NCI-H446 treated with DMSO at 0.1 percent for 48 hours (cell line): ENCODE measurements at regions not wholly inside any gene's neighbourhood (a gene's known extent, or its start where the extent isn't known, plus 50 kb on each side); places are given as distances from the start of the nearest gene placed in this dataset.

ENCODE experiments used
- DNase-seq: peaks from one replicate; lab custom pipeline; 2025; lab: John Stamatoyannopoulos, UW

DNA sequence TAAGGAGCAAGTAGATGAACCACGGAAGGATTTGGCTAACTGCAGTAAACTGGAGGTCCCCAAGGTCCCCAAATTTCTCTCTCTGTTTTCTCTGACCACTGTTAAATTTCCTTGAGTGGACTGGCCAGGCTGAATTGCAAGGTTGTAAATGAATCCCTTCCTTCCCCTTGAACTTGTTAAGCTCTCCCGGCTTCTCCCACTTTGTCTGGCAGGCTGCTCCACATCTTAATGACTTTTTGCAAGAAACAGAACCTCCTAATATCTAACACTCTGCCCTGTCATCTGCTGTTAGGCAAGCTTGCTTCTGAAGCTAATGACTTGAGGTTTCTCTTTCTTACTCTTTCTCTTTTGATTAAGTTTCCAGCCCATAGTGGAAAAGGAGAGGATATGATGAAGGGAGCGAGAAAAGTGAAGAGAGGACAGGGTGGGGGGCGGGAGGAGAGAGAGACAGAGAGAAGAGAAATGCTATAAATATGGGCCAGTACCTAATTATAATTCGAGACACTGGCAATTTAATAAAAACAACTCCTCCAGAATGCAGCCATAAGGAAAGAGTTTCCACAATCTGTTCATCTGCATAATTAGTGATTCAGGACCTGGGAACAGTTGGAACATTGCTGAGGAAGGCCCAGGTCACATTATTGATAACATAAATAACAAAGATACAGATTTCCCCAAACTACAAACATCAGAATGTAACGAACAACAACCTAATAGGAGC lies 437.3 kb upstream of the MPDZ start:
- DNase-seq: peak; percentile 89

DNA sequence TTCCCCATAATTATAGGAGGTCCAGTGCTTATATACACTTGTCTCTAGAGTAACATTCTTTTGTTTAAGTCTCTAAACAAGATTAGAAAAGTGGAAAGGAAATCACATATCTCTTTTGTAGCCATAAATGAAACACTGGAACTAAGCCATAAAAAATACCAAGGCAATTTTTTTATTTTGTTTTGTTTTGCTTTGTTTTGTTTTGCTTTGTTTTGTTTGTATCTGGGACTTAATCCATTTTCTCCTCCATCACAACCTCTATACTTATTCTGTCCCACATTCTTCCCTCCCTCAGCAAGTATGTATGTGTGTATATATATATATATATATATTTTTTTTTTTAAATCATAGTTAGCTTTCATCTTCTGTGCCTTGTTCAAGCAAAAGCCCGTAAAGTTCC lies 436.6 kb upstream of the MPDZ start:
- DNase-seq: no peak

DNA sequence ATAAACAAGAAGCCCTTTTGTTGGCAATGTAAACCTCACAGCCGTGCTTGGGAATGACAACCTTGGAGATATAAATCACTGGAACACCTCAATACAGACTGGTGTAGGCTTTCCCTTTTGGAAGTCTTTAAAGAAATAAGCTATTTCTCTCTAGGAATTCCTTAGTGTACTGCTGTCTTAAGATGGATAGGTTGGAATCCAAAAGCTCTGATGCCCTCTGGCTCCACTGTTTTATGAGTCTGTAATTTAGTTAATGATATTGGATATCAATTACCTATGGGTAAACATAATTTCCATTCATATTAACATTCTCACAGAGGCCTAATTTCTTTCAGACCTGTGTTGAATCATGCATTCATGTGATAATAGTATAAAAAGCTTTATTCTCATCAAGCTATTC lies 435.9 kb upstream of the MPDZ start:
- DNase-seq: no peak

DNA sequence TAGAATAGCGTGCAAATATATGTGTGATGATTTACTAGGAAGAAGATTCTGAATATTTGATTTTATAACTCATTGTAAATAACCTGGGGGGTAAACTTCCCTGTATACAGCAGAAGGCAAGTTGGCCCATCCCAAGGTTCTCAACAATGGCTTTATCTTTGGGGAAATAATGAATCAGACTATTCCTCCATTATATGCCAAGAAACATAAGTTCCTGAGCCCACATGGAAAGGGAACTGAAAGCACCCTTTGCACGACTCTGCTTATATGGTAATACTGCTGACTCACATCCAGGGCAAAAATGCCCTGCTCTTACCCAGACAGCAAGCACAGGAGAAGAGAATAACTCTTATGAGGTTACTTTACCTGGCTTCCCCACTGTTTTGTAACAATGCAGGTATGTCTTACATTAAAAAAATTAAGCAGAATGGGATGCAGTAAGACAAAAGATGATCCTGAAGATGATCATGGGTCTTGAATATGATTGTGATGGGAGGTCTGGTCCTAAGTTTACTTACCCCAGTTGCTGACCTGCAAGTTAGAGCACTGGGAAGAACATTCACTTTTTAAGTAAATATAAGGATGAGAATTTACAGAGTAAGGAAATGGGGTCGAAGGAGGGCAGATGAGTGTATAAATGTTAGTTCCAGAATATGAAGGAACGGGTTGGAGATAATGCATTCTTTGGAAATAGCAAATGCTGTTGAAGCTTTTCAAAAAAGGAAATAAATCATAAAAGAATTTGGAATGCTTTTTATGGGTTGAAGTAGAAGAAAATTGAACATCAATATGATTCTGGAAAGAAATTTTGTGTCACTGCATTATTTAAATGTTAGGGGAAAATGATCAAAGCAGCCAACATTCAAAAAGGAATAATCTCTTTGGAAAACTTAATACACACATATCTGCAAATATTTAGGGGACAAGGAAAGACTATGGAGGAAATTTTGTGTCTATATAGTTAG lies 428.4 kb upstream of the MPDZ start:
- no peak for DNase-seq

DNA sequence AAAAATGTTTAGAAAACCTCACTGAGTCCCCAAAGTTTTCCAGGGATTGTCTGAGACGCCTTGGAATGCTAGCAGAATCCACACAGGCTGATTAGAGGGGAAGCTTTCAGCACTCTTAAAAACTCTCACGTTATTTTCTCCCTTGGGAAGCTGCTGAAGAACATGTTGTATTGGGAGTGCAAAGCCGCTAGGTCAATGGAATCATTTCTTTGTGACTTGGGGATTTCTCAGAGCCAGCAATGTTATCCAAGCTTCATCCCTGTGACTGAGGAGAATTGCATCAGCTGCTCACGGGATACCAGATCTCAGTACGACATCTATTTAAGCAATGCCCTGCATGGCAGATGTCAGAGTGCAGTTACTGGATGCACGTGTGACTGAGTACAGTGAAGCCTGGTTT lies 426.4 kb upstream of the MPDZ start:
- no peak for DNase-seq

DNA sequence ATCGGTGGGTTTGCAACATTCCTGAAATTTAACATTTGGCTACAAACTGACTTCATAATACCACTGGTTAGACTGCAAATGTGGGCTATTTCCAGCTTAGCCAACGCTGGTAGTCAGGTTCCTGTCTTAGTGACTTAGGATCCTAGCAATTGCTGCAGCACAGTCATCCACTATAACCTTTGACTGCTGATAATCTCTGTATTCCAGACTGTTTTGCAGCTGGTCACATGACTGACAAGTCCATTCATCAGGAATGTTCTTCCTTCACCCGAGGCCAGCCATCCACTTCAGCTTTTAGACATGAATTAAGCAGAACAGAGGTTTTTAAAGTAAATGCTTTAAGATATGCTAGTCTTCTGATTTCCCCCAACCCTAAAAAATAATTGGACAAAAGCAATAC lies 425.9 kb upstream of the MPDZ start:
- DNase-seq: no peak

DNA sequence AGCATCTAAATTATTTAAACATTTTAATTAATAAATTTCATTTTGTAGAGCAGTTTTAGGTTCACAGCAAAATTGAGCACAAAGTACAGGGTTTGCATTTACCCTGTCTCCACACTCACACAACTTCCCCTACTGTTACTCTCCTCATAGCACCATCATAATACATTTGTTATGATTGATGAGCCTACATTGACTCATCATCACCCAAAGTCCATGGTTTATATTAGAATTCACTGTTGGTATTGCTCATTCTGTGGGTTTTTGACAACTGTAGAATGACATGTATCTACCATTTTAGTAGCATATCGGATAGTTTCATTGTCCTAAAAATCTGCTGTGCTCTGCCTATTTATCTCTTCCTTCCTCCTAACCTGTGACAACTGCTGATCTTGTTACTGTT lies 411.1 kb upstream of the MPDZ start:
- DNase-seq: no peak

DNA sequence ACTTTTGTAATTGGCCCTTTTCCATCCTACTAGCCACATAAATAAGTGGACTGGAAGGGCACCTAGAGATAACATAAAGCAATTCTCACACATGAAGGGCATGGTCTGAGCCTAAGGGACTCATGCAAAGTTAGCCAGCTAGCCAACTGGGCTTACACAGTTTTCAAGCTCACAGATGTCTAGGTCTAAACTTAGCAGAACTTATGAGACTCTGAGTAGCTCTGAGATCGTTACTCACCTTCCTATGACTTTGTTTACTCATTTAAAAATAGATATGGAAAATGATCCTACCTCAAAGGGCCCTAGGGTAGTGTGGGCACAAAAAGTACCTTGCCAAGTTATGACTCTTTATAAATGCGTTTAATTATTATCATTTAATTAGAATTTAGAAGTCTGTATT lies 410.4 kb upstream of the MPDZ start:
- no peak for DNase-seq

DNA sequence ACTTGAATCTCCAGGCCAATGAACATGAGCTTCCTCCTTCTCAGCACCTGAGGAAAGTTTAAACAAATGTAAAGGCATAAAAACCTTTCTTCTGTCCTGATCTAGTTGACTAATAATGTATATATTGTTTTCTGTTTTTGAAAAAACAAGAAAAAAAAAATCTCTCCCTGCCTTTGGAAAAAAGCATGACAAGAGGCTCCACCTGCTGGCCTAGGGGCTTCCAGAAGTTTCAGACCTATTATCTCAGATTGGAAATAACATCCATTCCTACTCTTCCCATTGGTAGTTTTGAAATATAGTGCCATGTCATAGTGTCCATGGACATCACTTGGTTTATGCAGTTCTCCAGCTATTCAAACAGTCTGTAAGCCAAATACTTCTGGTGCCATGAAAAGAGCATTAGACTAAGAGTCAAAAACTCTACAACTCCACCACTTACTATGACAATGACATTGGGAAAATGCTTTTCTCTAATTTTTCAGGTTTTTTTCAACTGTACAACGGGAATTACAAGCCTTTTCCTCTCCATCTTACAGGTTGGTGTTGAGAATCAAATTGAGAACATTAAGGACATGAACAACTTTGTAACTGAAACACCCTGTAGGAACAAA lies 409.6 kb upstream of the MPDZ start:
- peak; percentile 98 for DNase-seq

DNA sequence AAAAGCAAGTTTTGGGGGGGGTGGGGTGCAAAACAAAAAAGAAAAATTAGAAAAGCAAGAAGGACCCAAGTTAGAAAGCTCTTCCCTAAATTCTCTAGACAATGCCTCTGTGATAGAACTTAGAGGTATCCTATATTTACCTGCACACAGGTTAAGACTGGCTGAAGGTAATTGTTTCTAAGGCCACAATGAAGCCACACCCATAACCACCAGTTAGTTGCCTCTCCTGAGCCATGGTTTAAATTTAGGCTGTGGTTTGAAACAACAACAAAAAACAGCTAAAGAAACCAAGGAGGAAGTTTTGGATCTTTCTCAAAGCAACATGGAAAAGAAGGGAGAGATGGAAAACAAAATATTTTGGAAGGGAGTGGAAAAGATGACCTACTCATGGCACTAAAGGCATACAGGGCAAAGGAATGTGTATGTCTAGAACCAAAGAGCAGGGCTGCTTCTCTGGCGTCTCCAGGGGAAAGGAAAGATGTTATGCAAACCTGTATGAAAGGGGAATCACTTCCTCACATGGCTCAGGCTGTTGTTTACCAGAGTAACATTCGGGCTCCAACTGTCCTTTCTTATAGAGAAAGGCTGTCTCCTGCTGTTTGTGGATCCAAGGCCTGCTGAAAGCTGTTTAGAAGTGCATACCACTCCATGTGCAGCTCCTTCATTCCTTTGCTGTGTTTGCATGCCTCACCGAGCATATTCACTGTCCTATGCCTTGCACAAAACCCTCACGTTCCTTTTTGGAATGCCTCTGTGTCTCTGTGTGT lies 408.9 kb upstream of the MPDZ start:
- peak; percentile 98 for DNase-seq

DNA sequence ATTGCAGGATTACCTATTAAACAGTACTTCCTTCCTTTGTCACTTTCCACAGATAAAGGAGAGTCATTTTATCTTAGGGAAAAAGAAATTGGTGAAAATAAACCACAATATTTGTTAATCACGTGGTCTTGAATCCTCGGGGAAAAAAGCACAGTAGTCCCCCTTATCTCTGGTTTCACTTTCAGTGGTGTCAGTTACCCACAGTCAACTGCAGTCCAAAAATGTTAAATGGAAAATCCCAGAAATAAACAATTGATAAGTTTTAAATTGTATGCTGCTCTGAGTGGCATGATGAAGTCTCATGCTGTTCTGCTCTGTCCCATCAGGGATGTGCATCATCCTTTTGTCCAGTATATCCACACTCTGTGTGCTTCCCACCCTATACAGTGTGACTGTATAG lies 405.2 kb upstream of the MPDZ start:
- DNase-seq: no peak

DNA sequence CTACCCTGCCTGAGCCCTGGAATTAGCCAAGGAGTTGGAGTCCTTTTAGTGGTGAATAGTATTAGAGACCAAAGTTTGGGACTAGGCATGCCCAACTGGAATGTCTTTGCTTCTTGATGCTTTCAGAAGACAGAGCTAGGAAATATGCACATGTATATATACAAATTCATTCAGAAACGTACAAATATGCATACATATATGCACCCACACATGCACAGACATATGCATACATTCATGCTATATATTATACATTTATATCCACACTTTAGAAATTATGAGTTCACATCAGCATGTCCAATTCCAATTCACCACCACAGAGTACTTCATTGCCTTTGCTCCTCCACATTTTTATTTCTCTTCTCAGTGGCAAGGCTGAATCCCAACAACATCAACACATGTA lies 398.3 kb upstream of the MPDZ start:
- no peak for DNase-seq

DNA sequence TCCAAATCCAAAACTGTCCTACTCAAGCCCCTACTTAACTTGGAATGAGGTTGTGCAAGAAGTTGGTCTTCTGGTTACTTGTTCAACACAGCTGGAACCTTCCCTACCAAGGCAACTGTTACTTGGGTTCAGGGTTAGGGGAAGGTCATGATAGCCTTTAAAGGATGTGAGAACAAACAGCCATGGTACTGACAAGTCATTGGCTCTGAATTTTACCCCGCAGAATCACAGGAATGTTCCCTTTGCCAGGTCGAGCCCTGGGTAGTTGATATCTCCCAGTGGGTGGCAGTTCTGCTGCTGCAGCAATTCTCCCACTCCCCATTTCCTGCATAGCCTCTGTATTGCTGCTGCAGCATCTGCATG lies 396.1 kb upstream of the MPDZ start:
- DNase-seq: no peak

DNA sequence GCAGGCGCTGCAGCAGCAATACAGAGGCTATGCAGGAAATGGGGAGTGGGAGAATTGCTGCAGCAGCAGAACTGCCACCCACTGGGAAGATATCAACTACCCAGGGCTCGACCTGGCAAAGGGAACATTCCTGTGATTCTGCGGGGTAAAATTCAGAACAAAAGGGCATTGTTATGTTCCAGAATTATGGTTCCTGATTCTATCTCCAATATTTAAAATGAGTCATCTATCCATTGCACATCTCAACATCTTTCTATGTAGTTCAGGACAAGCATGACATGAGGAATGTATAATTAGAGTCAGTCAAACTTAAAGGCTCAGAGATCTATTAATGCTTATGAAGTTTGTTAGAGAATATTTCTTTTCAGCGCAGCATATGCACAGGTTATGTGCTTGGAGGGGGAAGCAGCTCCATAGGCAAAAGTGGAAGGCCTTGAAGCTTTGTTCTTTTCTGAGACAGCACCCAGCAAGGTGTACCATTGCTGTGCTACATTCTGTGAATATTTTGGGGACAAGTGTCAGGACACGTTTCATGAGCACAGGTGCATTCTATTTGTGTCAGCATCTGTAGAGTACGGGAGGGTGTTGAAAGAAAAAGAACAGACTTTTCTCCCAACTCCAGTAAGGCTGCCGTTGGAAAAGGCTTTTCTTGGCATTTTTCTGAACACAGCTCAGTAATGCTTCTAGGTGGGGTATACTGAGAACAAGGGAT lies 395.6 kb upstream of the MPDZ start:
- no peak for DNase-seq

DNA sequence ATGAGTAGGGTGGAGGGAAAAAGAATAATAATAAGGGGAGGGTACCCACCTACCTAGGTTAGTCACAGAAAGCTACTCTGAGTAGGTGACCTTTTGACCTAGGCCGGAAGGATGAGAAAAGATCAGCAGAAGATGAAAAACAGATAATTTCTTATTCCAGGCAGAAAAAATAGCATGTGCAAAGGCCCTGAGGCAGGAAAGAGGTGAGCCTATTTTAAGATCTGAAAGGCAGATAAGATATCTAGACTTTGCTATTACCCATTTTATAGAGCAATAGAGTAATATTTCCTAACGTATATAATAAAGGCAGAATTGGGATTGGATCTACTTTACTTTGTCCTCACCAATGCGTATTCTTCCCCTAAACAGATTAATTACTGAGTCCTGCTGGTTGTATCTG lies 393.9 kb upstream of the MPDZ start:
- DNase-seq: no peak

DNA sequence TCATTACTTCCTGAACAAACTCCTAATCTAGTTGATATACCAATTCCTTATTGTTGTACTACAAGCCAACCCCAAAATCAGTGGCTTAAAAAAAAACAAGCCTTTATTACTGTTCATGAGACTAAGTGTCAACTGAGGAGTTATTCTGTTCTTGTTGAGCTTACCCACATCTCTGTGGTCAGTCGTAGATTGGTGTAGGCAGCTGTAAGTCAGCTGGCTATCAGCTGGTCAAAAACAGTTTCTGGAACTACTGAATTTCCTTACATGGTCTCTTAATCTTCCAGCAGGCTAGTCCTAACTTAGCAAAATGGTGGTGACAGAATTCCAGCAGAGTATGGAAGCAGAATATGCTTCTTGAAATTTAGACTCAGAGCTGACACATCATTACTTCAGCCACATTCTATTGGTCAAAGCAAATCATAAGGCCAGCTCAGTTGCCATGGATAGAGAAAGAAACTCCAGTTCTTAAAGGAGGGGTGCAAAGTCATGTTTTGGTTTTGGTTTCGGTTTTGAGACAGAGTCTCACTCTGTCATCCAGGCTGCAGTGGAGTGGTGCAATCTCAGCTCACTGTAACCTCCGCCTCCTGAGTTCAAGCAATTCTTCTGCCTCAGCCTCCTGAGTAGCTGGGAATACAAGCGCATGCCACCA lies 386.1 kb upstream of the MPDZ start:
- no peak for DNase-seq

DNA sequence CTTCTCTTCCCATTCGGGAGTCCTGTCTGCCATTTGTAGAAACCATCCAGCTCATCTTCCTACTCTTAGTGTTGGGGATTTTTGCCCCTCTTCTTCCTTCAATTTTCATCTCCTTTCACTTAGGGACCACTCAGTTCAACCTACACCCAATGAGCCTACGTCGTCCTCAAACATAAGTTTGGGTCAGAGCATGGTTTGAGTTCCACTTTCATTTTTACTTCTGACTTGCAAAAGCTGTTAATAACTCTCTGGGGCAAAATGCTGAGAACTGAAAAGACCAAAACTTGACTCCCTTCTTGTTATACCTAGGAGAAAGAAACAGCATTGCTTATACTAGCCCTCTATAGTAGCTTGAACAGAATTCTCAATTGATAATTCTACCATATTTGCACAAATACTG lies 381.5 kb upstream of the MPDZ start:
- DNase-seq: no peak

DNA sequence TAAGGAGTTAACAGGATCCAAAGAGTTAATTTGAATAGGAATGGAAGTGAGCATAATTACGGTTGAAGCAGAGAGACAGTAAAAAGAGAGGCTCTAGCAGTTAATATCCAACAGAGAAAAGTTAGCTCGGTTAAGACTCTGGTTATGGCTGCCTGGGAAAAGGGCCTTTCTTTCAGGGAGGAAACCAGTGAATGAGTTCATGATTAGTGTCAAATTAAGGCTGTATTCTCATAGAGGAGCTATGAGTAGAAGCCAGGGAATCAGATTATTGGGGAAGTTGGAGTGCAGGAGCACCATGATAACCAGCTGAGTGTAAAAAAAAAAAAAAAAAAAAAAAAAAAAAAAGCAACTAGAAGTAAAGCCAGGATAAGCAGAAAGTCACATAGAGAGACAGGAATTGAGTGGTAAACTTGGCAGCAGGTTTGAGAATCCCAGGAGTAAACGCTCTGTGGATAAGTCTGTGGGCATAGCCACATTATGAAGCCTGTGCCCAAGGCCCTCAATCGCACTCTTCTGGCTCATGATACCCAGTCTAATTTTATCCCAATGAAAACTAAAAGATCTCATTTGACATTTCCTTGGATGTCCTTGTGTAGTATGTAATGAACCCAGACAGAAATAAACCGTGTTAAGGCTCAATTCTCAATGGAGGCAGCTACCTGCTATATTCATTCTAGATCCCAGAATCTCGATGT lies 372.6 kb upstream of the MPDZ start:
- peak; percentile 99 for DNase-seq

DNA sequence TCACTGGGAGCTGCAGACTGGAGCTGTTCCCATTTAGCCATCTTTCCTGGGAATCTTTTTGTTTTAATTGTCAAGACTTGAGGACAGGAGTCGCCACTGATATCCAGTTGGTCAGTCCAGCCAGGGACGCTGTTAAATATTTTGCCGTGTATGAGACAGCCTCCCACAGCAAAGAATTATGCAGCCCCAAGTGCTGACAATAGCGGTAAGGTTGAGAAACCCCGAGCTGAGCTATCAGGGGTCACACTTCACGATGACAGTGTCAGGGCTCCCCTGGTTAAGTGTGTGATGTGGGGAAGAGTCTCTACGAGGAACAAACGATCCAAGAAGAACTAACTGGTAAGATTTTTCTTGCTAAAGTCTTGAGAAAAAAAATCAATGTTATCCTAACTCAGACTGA lies 372.0 kb upstream of the MPDZ start:
- no peak for DNase-seq

DNA sequence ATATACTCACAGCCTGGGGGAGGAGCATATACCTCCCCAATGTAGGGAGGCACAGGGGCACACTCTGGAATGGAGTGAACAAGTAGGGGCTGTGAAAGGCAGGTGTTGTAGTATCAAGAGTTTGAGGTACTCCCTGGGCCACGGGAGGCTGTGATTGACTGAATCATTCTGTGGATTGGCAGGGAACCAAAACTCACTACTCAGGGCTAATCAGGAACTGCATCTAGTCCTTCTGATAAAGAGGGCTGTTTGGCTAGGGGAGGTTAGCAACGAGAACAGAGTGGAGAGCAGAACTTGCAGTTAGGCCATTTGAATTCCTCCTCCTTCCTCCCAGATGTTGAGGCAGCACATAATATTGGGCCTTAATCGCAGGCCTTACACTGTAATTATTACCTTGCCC lies 369.2 kb upstream of the MPDZ start:
- no peak for DNase-seq

DNA sequence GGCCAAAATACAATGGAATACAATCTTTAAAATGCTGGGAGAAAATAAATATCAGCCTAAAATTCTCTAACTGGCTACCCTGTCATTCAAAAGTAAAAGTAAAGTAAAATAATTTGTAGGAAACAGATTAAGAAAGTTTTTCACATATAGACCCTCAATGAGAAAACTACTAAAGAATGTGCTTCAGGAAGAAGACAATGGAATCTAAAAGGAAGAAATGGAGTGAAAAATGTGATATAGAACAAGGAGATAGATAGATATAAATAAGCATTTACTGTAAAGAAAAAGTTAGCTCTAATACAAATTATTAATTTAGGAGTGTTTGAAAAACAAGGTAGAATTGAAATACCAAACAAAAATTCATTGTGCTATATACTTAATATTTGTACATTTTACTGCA lies 368.6 kb upstream of the MPDZ start:
- DNase-seq: no peak
